NT2/D1 (cell line): ENCODE measurements at regions not wholly inside any gene's neighbourhood (a gene's known extent, or its start where the extent isn't known, plus 50 kb on each side); places are given as distances from the start of the nearest gene placed in this dataset.

ENCODE experiments used
- SUZ12 ChIP-seq: IDR thresholded peaks from 2 replicates; pipeline ENCODE4 v1.6.1; 2011; ENCODE audit not compliant: insufficient read length, insufficient read depth; ENCODE audit errors: extremely low read depth
- YY1 ChIP-seq: IDR thresholded peaks from 2 replicates; pipeline ENCODE4 v1.6.1; 2011; ENCODE audit not compliant: insufficient read length, insufficient read depth
- ZNF274 ChIP-seq: IDR thresholded peaks from 2 replicates; pipeline ENCODE4 v1.6.1; 2011; ENCODE audit warnings: mild to moderate bottlenecking, low read depth, low read length

DNA sequence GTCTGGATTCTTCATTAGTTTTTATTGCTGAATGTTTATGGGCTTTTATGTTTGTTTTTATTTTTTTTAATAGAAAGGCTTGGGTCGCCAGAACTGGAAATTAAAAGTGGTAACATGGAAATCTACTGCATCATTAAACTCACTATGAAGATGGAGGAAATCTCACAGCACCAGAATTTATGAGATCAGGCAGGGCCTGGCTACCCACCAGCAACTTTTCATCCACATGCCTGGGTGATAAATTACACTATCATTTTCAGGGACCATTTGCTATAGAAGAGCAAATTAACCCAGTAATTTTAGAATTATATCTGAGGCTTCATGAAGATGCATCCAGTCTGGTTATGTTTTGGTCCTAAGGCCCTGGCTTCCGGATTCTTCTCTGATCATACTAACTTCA is 57.8 kb upstream of the PLCB4 start:
- TF ChIP-seq SUZ12: no peak
- no peak for TF ChIP-seq YY1
- TF ChIP-seq ZNF274: no peak
